ENCODE measurements at regions not wholly inside any gene's neighbourhood (a gene's known extent, or its start where the extent isn't known, plus 50 kb on each side); places are given as distances from the start of the nearest gene placed in this dataset.

DNA sequence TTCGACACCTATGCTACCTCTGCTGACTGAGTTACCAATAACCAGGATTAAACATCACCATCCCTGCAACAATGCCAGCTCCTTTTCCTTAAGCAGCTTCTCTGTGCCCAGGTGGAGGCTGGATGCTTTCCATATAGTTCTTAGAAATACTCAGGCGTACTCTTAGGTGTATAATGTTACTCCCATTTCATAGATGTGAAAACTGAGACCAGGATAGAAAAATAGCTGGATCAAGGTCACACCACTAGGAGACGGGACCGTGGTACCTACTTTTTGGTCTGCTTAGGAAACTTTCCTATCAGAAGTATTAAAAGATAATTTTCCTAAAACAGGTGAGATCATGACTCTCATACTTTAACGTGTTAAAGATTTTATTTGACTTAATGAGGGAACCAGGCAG, 141.7 kb upstream of the RPL38 start:
- TF ChIP-seq, protein P1, sequence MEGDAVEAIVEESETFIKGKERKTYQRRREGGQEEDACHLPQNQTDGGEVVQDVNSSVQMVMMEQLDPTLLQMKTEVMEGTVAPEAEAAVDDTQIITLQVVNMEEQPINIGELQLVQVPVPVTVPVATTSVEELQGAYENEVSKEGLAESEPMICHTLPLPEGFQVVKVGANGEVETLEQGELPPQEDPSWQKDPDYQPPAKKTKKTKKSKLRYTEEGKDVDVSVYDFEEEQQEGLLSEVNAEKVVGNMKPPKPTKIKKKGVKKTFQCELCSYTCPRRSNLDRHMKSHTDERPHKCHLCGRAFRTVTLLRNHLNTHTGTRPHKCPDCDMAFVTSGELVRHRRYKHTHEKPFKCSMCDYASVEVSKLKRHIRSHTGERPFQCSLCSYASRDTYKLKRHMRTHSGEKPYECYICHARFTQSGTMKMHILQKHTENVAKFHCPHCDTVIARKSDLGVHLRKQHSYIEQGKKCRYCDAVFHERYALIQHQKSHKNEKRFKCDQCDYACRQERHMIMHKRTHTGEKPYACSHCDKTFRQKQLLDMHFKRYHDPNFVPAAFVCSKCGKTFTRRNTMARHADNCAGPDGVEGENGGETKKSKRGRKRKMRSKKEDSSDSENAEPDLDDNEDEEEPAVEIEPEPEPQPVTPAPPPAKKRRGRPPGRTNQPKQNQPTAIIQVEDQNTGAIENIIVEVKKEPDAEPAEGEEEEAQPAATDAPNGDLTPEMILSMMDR (IDR thresholded peaks at IDR 0.05): no peak
- TF ChIP-seq, protein P2, sequence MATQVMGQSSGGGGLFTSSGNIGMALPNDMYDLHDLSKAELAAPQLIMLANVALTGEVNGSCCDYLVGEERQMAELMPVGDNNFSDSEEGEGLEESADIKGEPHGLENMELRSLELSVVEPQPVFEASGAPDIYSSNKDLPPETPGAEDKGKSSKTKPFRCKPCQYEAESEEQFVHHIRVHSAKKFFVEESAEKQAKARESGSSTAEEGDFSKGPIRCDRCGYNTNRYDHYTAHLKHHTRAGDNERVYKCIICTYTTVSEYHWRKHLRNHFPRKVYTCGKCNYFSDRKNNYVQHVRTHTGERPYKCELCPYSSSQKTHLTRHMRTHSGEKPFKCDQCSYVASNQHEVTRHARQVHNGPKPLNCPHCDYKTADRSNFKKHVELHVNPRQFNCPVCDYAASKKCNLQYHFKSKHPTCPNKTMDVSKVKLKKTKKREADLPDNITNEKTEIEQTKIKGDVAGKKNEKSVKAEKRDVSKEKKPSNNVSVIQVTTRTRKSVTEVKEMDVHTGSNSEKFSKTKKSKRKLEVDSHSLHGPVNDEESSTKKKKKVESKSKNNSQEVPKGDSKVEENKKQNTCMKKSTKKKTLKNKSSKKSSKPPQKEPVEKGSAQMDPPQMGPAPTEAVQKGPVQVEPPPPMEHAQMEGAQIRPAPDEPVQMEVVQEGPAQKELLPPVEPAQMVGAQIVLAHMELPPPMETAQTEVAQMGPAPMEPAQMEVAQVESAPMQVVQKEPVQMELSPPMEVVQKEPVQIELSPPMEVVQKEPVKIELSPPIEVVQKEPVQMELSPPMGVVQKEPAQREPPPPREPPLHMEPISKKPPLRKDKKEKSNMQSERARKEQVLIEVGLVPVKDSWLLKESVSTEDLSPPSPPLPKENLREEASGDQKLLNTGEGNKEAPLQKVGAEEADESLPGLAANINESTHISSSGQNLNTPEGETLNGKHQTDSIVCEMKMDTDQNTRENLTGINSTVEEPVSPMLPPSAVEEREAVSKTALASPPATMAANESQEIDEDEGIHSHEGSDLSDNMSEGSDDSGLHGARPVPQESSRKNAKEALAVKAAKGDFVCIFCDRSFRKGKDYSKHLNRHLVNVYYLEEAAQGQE (IDR thresholded peaks at IDR 0.05; ENCODE audit: insufficient read depth in 1 of 2, low read depth in 2 of 2, low read length in 1 of 2): no peak
- TF ChIP-seq POLR2AphosphoS5 (IDR thresholded peaks at IDR 0.05; ENCODE audit: low read depth, low read length): no peak

Data from Panc1 (cell line).